Trophoblast cell (in vitro differentiated cells and primary cell): ENCODE measurements at regions not wholly inside any gene's neighbourhood (a gene's known extent, or its start where the extent isn't known, plus 50 kb on each side); places are given as distances from the start of the nearest gene placed in this dataset.

Experiments used
- DNase-seq, 2 donors: peaks; one replicate each; pipeline ENCODE4 v3.0.0-alpha.2; 2016
- H2AFZ ChIP-seq: 2 replicates; pipeline ENCODE4 v1.6.1; 2013; ENCODE audit warnings: low read length, moderate library complexity, mild to moderate bottlenecking; ENCODE audit not compliant: insufficient read depth, poor library complexity
- H2AK5ac ChIP-seq: 2 replicates; pipeline ENCODE4 v1.6.1; 2013; ENCODE audit warnings: mild to moderate bottlenecking, low read length
- H2BK120ac ChIP-seq: 2 replicates; pipeline ENCODE4 v1.6.1; 2013; ENCODE audit warnings: low read length, mild to moderate bottlenecking, moderate library complexity; ENCODE audit not compliant: insufficient read depth, poor library complexity
- H2BK12ac ChIP-seq: 2 replicates; pipeline ENCODE4 v1.6.1; 2013; ENCODE audit warnings: mild to moderate bottlenecking, low read length, moderate library complexity
- H2BK5ac ChIP-seq: 2 replicates; pipeline ENCODE4 v1.6.1; 2013; ENCODE audit warnings: low read length, low read depth, moderate library complexity, mild to moderate bottlenecking; ENCODE audit not compliant: poor library complexity
- H3K14ac ChIP-seq: 2 replicates; pipeline ENCODE4 v1.6.1; 2013; ENCODE audit warnings: mild to moderate bottlenecking, low read length
- H3K18ac ChIP-seq: 2 replicates; pipeline ENCODE4 v1.6.1; 2013; ENCODE audit warnings: mild to moderate bottlenecking, low read length
- H3K23ac ChIP-seq: 2 replicates; pipeline ENCODE4 v1.6.1; 2013; ENCODE audit warnings: low read length
- H3K27ac ChIP-seq: 2 replicates; pipeline ENCODE4 v1.5.1; 2013; ENCODE audit warnings: low read depth, mild to moderate bottlenecking, inconsistent platforms, low read length, moderate library complexity
- H3K27me3 ChIP-seq: 2 replicates; pipeline ENCODE4 v1.6.1; 2013; ENCODE audit warnings: inconsistent platforms, mild to moderate bottlenecking, low read length, moderate library complexity; ENCODE audit not compliant: insufficient read depth
- H3K36me3 ChIP-seq, 2 experiments: 1 replicate in 1 of 2; 2 replicates in 1 of 2; pipeline ENCODE4 v1.6.1; 2013; ENCODE audit warnings: low read length in 2 of 2, mild to moderate bottlenecking in 2 of 2, moderate library complexity in 1 of 2; ENCODE audit not compliant: insufficient read depth in 2 of 2, control insufficient read depth in 1 of 2
- H3K4ac ChIP-seq: 2 replicates; pipeline ENCODE4 v1.6.1; 2013; ENCODE audit warnings: low read depth, mild to moderate bottlenecking, low read length, moderate library complexity
- H3K4me1 ChIP-seq, 2 experiments: 1 replicate in 1 of 2; 2 replicates in 1 of 2; pipeline ENCODE4 v1.6.1; 2013; ENCODE audit warnings: low read length in 2 of 2, mild to moderate bottlenecking in 2 of 2, moderate library complexity in 1 of 2; ENCODE audit not compliant: insufficient read depth in 2 of 2, control insufficient read depth in 1 of 2
- H3K4me2 ChIP-seq: 2 replicates; pipeline ENCODE4 v1.6.1; 2013; ENCODE audit warnings: inconsistent platforms, mild to moderate bottlenecking, low read length, moderate library complexity
- H3K4me3 ChIP-seq: 2 replicates; pipeline ENCODE4 v1.5.1; 2013; ENCODE audit warnings: mild to moderate bottlenecking, low read depth, low read length, inconsistent platforms
- H3K79me1 ChIP-seq: one replicate; pipeline ENCODE4 v1.6.1; 2013; ENCODE audit warnings: low read length
- H3K79me2 ChIP-seq: 2 replicates; pipeline ENCODE4 v1.6.1; 2013; ENCODE audit warnings: low read length, mild to moderate bottlenecking; ENCODE audit not compliant: control insufficient read depth, insufficient read depth, poor library complexity
- H3K9ac ChIP-seq: 2 replicates; pipeline ENCODE4 v1.6.1; 2013; ENCODE audit warnings: mild to moderate bottlenecking, low read length
- H3K9me3 ChIP-seq: 2 replicates; pipeline ENCODE4 v1.6.1; 2013; ENCODE audit warnings: low read depth, mild to moderate bottlenecking, control low read depth, inconsistent platforms, low read length; ENCODE audit not compliant: insufficient read depth
- H4K12ac ChIP-seq: 2 replicates; pipeline ENCODE4 v1.6.1; 2013; ENCODE audit warnings: low read depth, mild to moderate bottlenecking, low read length, moderate library complexity
- H4K8ac ChIP-seq: 2 replicates; pipeline ENCODE4 v1.6.1; 2013; ENCODE audit warnings: low read depth, mild to moderate bottlenecking, low read length, moderate library complexity
- H4K91ac ChIP-seq: one replicate; pipeline ENCODE4 v1.6.1; 2013; ENCODE audit warnings: low read depth, mild to moderate bottlenecking, low read length, moderate library complexity
- WGBS: extraction: QIAGEN DNeasy Blood & Tissue Kit; methylation state at CpG from one replicate; pipeline ENCODE4 v1.1.7; 2013; ENCODE audit warnings: missing lambda C conversion rate; ENCODE audit not compliant: insufficient read length, insufficient coverage; ENCODE audit errors: extremely low coverage; 5-methylcytosine and 5-hydroxymethylcytosine counted together

DNA sequence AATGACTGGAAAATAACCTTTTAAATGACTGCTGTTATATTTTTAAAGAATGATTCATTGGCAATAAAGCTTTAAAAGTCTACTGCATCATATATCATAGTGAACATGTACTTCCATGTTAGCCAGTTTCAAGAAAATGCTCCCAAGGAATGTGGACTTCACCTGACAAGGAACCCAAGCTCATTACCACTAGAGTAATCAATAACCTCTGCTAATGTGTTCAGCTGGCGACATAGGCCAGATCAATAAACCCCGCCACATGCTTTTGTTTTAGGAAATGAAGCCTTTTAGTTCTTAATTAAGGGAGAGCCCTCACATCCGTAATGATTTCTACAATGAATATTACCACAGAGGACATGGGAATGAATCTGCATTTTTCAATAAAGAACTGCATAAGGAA, 1219.9 kb upstream of the CNTN5 start:
- Histone ChIP-seq H3K27ac (no peak overlapping the region), H4K91ac (no peak overlapping the region), H3K18ac (no peak overlapping the region), H3K4ac (no peak overlapping the region), H2AFZ (no peak overlapping the region), H2BK12ac (no peak overlapping the region), H3K79me1 (no peaks in the 10 kb centered on the region), H2AK5ac (no peak overlapping the region), H3K4me2 (no peak overlapping the region), H2BK120ac (no peak overlapping the region), H3K9me3 (no peaks in the 10 kb centered on the region), H3K4me1 (no peaks in the 10 kb centered on the region), H3K36me3 (no peaks in the 10 kb centered on the region), H3K23ac (no peak overlapping the region), H3K14ac (no peak overlapping the region), H2BK5ac (no peak overlapping the region), H3K9ac (no peak overlapping the region), H3K4me3 (no peak overlapping the region), H4K12ac (no peak overlapping the region), H3K79me2 (no peaks in the 10 kb centered on the region), H4K8ac (no peak overlapping the region), H3K27me3 (no peaks in the 10 kb centered on the region)
- no peak for DNase-seq
- no CpG with 5 or more reads among the region's 3 CpGs for WGBS

DNA sequence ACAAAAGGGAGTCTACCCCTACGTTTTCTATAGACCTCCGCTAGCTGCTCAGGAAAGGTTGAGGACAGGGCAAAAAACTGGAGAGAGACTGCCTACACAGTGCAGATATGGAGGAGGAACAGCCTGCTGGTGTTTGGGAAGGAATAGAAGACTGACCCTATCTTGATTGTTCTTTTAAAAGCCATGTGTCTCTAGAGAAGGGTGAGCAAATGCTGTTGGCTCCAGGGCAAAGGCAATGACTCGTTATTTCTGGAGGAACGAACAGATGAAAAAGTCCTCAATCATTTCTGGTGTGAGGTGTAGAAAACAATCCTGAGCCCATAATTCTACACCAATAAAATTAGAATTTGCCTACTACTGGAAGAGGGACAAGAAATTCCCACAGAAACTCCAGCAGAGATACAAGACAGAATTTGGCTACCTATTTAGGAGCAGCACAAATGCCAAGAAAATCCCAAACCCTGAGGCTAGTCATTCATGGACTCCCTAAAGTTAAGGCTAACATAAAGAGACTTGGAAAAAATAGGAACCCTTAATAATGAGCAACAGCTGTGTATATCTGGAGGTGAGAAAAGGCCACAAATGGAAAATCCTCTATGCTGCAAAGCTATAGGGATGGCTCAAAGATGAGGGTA, 1206.3 kb upstream of the CNTN5 start:
- no peak overlapping the region for H3K27ac ChIP-seq
- no peak overlapping the region for H3K14ac ChIP-seq
- no peak overlapping the region for H2AK5ac ChIP-seq
- H3K79me1 ChIP-seq: no peaks in the 10 kb centered on the region
- no peak overlapping the region for H2BK12ac ChIP-seq
- no peak overlapping the region for H3K4ac ChIP-seq
- no peak overlapping the region for H2BK5ac ChIP-seq
- no peak overlapping the region for H3K4me2 ChIP-seq
- H3K9me3 ChIP-seq: no peaks in the 10 kb centered on the region
- H3K23ac ChIP-seq: no peak overlapping the region
- WGBS: no CpG with 5 or more reads among the region's 4 CpGs
- H2BK120ac ChIP-seq: no peak overlapping the region
- H3K27me3 ChIP-seq: no peaks in the 10 kb centered on the region
- H3K9ac ChIP-seq: no peak overlapping the region
- H3K79me2 ChIP-seq: no peaks in the 10 kb centered on the region
- H4K91ac ChIP-seq: no peak overlapping the region
- H4K12ac ChIP-seq: no peak overlapping the region
- H4K8ac ChIP-seq: no peak overlapping the region
- DNase-seq: no peak
- H3K4me3 ChIP-seq: no peak overlapping the region
- no peaks in the 10 kb centered on the region for H3K4me1 ChIP-seq
- H2AFZ ChIP-seq: no peak overlapping the region
- no peak overlapping the region for H3K18ac ChIP-seq
- H3K36me3 ChIP-seq: no peaks in the 10 kb centered on the region

DNA sequence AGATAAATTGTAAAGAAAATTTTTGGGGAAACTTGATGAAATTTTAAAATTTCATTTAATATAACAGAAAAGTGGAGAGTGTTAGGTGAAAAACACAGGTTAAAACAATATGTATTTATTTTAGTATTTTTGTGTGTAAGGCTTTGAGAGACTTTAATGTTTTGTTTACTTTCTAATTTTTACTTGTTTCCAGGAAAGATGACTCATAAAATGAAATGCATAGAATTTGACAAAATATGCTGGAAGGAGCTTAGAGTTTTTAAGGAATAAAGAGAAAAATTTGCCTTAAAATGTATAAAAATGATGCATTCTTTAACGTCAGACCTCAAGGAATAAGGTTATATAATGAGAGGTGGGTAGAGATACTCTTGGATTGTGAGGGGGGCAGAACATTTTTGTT, 1205.1 kb upstream of the CNTN5 start:
- Histone ChIP-seq H3K36me3 (no peaks in the 10 kb centered on the region), H2BK12ac (no peak overlapping the region), H3K27me3 (no peaks in the 10 kb centered on the region), H3K9me3 (no peaks in the 10 kb centered on the region), H3K79me2 (no peaks in the 10 kb centered on the region), H3K14ac (no peak overlapping the region), H2BK120ac (no peak overlapping the region), H3K79me1 (no peaks in the 10 kb centered on the region), H3K4me3 (no peak overlapping the region), H3K4me2 (no peak overlapping the region), H3K4ac (no peak overlapping the region), H3K4me1 (no peaks in the 10 kb centered on the region), H3K27ac (no peak overlapping the region), H4K12ac (no peak overlapping the region), H3K18ac (no peak overlapping the region), H4K8ac (no peak overlapping the region), H3K9ac (no peak overlapping the region), H3K23ac (no peak overlapping the region), H2AFZ (no peak overlapping the region), H2BK5ac (no peak overlapping the region), H2AK5ac (no peak overlapping the region), H4K91ac (no peak overlapping the region)
- DNase-seq: peak in 1 of 2 donors; percentile 46
- WGBS: no CpG with 5 or more reads among the region's 1 CpG

DNA sequence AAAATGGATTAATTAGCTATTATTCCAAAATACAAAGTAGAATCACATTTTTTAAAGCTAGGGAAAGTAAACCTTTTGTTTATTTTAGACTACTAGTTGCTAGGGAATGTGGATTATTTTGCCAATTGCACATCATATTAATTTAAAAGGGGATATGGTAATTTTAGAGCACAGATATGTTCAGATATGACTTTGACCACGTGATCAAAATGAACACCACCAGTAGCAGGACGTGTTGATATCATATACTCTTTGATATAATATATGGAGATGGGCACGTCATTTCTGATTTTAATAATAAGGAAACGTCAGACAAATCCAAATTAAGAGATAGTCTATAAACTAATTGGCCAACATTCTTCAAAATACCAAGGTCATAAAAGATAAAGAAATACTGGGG, 1188.3 kb upstream of the CNTN5 start:
- no peak overlapping the region for H3K23ac ChIP-seq
- H4K8ac ChIP-seq: no peak overlapping the region
- DNase-seq: no peak
- no peak overlapping the region for H2BK120ac ChIP-seq
- WGBS: no CpG with 5 or more reads among the region's 4 CpGs
- no peak overlapping the region for H2BK12ac ChIP-seq
- no peak overlapping the region for H3K27ac ChIP-seq
- no peak overlapping the region for H3K4me3 ChIP-seq
- no peaks in the 10 kb centered on the region for H3K79me1 ChIP-seq
- H2AFZ ChIP-seq: no peak overlapping the region
- no peak overlapping the region for H4K12ac ChIP-seq
- H3K9ac ChIP-seq: no peak overlapping the region
- no peaks in the 10 kb centered on the region for H3K36me3 ChIP-seq
- no peak overlapping the region for H2AK5ac ChIP-seq
- no peaks in the 10 kb centered on the region for H3K27me3 ChIP-seq
- H3K4ac ChIP-seq: no peak overlapping the region
- H4K91ac ChIP-seq: no peak overlapping the region
- no peak overlapping the region for H3K18ac ChIP-seq
- no peaks in the 10 kb centered on the region for H3K79me2 ChIP-seq
- no peak overlapping the region for H2BK5ac ChIP-seq
- H3K4me1 ChIP-seq: no peaks in the 10 kb centered on the region
- H3K9me3 ChIP-seq: no peaks in the 10 kb centered on the region
- no peak overlapping the region for H3K14ac ChIP-seq
- H3K4me2 ChIP-seq: no peak overlapping the region
